NT2/D1 (cell line): ENCODE measurements at regions not wholly inside any gene's neighbourhood (a gene's known extent, or its start where the extent isn't known, plus 50 kb on each side); places are given as distances from the start of the nearest gene placed in this dataset.

Experiments
- SUZ12 ChIP-seq: IDR thresholded peaks from 2 replicates; pipeline ENCODE4 v1.6.1; 2011; ENCODE audit not compliant: insufficient read length, insufficient read depth; ENCODE audit errors: extremely low read depth
- YY1 ChIP-seq: IDR thresholded peaks from 2 replicates; pipeline ENCODE4 v1.6.1; 2011; ENCODE audit not compliant: insufficient read length, insufficient read depth

- TF ChIP-seq SUZ12 (no peak), YY1 (no peak)
Measured at GRCh38 chr12:24393071-24393470, 443.6 kb upstream of the SOX5 start.
